Erythroblast (primary cell): ENCODE measurements at regions not wholly inside any gene's neighbourhood (a gene's known extent, or its start where the extent isn't known, plus 50 kb on each side); places are given as distances from the start of the nearest gene placed in this dataset.

Source experiments
- DNase-seq, 2 experiments: peaks; one replicate each; lab custom pipeline; 2025; lab: John Stamatoyannopoulos, UW
- GATA1 ChIP-seq: IDR thresholded peaks from 2 replicates; pipeline ENCODE4 v1.6.1; 2011; ENCODE audit warnings: low read depth, mild to moderate bottlenecking, control low read depth, low read length, moderate library complexity
- POLR2A ChIP-seq: IDR thresholded peaks from 2 replicates; pipeline ENCODE4 v1.6.1; 2011; ENCODE audit warnings: mild to moderate bottlenecking, low read length

DNA sequence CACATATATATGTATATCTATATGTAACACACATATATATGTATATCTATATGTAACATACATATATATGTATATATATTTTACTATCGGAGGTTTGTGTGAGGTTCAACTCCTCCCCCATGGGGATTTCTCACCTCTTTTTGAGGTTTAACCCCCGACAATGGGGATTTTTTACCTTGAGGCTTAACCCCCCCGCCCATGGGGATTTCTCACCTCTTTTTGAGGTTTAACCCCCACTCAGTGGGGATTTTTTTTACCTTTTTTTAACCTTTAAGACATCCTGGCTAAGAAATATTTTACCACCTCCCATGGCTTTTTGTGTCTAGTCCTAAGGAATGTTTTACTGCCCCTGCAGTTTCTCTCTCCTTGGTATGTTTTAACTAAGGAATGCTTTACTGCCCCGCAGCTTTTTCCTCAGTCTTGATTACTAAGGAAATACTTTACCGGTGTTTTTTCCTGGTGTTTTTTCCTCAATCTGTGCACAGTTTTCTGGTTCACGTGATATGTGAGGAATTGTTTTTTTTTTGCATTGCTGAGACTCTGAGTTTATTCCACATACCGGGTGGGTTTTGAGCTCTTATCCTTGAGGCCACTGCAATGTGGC lies 185.2 kb downstream of the KLF13 start:
- DNase-seq: no peak
- TF ChIP-seq POLR2A (no peak), GATA1 (no peak)

DNA sequence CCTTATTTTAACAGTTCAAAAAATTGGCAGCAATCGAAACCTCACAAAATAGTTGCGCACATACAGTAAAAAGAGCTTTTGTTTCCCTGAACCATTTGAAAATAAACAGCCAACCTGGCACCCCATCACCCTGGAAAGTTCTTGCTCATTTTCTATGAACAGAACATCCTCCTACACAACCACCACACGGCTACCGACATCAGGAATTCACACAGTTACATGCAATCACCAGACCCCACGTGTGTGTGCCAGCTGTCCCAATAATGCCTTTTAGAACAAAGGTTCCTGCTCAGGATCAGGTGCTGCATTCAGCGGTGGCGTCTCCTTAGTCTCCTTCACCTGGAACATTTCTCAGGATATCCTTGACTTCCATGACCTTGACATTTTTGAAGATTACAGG lies 186.5 kb downstream of the KLF13 start:
- no peak for TF ChIP-seq POLR2A
- no peak for TF ChIP-seq GATA1
- DNase-seq: no peak

DNA sequence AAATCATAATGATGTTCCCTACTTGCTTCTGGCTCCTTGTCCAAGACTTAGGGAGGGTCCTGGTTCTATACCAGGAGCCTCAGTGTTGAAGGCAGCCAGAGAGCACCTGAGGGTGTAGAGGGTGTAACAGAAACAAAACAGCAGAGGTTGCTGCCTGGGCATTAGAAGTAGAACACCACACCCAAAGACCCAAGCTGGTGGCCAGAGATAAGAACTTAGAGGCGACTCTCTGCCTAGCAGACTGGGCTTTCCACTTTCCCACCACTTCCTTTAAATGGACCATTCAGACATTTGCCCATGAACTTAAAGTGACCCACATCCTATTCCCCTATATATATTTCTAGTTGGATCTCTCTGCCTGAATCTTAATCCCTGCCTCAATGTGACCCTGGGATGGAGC lies 189.8 kb downstream of the KLF13 start:
- TF ChIP-seq POLR2A (no peak), GATA1 (peak; percentile 79)
- peak; percentile 85 to 92 for DNase-seq

DNA sequence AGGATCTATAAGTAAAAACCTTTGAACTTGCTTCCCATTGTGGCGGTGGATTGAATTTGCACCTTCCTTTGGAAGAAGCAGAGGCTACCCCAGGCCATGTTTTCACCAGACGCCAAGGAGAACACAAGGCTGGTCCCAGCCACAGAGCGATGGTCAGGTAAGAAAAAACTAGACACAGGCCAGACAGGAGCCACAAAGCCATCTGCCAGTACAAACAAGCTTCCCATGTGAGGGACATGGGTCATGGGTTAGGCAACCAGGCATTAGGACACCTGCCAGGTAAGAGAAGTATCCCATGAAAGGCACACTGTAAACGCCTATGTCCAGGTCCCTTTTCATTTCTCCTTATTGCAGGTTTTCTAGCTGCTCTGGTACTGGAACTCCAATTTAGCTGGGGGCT lies 190.2 kb downstream of the KLF13 start:
- DNase-seq: no peak
- no peak for TF ChIP-seq POLR2A
- no peak for TF ChIP-seq GATA1

DNA sequence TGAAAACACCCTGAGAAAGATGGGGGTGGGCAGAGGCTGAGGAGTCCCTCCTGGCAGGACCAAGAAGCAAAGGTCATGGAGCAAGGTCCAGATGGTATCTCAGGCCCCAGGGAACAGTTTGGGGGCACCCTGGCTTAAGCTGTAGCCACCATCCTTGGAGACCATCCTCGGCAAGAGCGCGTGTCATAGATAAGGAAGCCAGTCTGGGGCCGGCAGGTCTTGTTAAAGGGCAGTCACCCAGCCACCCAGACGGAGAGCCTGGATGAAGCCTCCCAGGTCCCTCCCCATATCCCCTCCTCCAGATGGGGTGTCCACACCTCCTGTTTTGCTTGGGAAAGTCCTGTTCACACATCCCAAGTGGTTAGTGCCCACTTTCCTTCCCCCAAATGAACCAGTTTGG lies 191.1 kb downstream of the KLF13 start:
- DNase-seq: no peak
- TF ChIP-seq GATA1 (no peak), POLR2A (no peak)

DNA sequence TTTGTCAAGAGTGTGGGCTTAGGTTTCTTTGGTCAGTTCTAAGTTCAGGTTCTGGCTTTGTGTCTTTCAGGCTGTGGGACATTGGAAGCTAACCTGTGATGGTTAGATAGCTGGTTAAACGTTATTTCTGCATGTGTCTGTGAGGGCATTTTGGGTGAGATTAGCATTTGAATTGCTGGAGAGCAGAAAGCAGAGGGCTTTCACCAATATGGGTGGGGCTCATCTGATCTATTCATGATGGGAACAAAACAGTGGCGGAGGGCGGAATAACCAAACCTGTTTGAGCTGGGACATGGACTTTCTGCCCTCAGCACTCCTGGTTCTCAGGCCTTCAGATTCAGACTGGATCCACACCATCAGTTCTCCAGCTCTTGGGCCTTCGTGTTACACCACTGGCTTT lies 195.4 kb downstream of the KLF13 start:
- TF ChIP-seq POLR2A (no peak), GATA1 (no peak)
- peak in 1 of 2 experiments; percentile 27 for DNase-seq

DNA sequence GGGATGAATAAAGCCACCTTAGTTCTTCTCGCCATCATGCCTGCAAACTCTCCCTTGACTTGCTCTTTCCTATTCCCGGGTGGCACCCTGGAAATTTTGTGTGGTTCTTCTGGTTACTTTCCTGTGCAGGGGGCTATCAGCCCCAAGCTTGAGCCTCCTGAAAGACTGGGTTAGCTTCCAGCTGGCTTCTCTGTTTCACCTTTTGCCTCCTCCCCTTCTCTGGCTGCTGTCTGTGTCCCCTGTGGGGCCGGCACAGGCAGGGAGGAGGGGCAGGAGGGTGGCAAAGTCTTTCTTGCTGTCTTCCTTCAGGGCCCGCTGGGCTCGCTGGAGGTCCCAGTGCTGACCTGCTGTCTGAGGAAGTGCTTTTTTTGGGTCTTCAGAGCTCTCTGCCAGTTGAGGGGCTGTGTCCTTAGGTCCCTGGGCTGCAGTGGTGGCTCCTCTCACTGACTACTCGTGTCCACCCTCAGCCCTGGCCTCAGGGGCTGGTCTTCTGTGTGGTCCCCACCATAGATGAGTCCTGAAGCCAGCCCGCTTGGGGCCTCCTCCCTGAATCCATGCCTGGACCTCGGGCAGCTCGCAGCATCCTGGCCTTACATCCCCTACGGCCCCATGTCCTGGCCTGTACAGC lies 196.5 kb downstream of the KLF13 start:
- TF ChIP-seq POLR2A: no peak
- no peak for TF ChIP-seq GATA1
- DNase-seq: no peak

DNA sequence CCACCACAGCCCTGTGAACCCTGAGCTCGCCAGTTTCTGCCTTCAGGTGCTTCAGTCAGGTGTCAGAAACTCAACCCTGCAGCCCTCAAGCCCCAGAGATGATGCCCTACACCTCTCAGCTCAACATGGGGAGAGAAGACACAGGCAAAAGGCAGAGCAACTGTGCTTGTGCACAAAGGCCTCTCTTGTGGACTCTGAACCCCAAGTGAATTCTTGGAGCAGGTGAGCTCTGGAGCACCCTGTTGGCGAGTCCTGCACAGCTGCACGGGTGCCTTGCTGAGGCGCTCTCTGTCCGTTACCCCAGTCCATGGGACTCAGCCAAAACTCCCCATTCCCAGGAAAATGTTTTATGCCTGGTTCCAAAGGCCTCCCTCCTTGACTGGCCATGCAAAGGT lies 197.0 kb downstream of the KLF13 start:
- DNase-seq: no peak
- TF ChIP-seq GATA1 (no peak), POLR2A (no peak)

DNA sequence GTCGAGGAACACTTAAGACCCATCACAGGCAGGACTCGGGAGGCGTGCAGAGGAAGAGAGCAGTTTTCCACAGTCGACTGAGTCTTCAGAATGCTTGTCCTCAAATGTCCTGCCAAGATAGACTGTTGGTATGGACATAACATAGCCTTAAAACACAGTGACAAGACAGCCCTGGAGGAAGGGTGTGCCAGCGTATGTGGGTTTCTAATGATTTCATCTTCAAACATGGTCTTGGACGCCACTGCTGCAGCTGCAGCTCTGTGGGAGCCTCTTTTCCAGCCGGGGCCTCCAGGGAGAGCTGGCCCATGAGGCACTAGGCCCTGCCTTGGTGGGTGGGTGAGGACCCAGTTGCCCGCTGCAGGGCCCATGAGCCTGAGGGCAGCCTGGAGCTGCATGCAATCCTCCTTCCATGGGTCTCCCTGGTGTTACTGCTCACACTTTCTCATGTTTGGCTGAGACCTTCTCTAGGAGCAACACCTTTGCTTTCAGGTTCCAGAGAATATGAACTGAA lies 198.6 kb downstream of the KLF13 start:
- DNase-seq: no peak
- TF ChIP-seq POLR2A: no peak
- TF ChIP-seq GATA1: no peak

DNA sequence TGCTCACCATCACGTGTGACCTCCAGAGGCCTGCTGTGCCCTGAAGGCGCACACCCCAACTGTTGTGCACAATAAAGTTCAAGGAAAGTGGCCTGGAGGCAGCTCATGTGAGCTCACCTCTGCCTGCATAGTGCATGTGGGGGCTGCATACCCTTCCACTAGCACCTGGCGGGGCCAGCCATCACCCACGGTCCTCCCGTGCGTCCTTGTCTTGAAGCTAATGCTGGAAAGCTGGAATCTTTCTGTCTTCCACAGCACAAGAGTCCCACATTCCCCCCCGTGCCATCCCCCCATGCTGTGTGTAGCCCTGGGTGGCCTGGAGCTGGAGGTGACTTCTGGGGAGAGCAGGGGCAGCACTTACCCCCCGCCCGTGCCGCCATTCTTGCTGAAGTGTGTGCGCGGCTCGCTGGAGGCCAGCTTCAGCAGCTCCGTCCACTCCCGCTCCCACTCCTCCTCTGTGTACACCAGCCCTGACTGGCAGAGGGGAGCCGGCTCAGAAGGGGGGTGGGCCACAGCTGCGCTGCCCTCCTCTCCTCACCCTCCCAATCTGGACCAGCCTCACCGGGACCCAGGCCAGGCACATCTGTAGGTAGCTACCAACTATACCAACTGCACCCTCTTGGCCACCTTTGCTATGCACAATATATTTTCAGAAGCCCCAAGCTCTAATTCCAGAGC lies 199.5 kb downstream of the KLF13 start:
- TF ChIP-seq POLR2A (no peak), GATA1 (no peak)
- DNase-seq: no peak

DNA sequence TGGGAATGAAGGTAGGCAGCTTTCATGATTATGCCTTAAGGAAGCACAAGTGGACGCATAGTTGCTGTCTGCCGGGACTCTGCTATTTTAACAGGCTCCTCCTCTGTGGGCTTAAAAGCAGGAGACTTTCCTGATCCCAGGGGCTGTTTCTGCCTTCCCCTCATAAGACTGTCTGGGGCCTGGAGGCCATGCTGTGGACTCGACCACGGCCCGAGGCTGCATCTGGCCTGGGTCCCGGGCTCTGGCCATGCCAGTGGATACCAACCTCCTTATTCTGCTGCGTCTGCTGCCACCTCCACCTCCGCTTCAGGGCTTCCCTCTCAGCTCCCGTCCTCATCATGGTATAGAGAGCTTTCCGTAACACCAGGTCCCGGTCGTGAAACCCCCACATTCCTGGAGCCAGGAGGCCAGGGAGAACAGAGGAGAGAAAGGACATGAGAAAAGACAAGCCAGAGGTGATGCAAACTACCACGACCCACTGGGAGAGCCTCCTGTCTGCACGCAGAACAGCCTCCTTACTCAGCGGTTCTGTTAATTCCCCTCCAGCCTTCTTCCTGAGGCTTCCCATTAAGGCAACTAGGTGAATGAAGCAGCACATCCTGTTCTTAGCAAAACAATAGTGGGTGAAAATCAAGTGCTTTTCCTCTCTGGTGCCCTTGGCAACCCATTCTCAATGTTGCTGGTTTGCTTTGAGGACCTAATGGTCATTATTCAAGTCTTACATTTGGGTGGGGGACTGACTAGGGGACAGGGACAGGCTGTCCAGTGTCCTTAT lies 200.5 kb downstream of the KLF13 start:
- DNase-seq: no peak

DNA sequence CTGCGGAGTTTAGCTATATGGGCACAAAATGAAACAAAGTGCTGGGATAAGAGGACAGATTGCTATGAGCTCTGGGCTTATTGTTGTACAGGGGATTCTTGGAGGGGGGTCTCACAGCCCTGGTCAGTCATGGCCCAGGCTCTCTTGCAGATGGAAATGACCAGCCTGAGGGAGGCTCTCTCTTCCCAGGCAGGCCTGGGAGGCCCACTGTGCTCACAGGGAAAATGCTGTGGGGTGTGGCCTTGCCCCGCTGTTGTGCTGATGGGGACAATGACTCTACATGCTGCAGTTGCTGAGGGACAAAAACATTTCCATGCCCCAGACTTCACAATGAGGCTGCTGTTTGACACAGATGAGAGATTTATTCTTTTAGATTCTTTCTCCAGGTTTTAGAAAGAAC lies 202.2 kb downstream of the KLF13 start:
- TF ChIP-seq GATA1: no peak
- no peak for TF ChIP-seq POLR2A
- no peak for DNase-seq

More for the DNA sequence above, 200.5 kb downstream of the KLF13 start:
- TF ChIP-seq POLR2A (no peak), GATA1 (no peak)

DNA sequence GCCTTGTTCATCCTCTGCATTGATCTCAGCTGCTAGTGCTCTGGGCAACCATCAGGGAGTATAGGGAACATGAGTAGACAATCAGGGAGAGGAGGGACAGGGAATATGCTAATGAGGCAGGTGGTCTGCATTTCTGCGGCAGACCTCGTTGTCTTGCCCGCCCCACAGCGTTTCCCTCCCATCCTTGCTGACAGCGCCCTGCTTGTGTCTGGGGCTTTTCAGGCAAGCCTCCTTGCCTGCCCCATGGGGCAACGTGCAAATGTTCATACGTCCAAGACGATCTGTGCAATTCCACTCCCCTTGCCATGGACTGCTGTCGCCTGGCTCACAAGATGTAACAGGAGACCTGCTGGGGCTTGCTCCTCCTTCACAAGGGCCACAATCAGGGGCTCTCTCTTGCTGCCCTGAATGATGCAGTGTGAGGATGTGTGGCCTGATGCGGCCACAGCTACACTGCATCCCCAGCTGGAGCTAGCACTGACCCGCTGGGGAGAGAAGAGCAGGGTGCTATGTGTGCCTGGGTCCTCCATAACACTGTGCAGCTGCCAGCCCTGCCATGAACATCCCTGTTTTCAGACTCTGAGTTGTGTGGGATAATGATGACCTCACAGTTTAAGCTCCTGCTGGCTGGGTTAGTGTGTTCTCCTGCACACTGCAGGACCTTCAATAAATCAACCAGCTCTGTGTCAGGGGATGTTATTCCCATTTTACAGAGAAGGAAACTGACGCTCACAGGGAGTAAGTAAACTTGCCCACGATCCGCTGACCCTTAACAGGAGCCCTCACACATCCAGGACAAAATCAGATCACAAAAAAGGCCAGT lies 211.3 kb downstream of the KLF13 start:
- no peak for DNase-seq
- TF ChIP-seq GATA1 (no peak), POLR2A (no peak)
